GM12878 (cell line): ENCODE measurements at regions not wholly inside any gene's neighbourhood (a gene's known extent, or its start where the extent isn't known, plus 50 kb on each side); places are given as distances from the start of the nearest gene placed in this dataset.

Experiments used
- ATAC-seq: fragments of 200-7000 bp; cut with Tn5 transposase; 3 replicates; pipeline ENCODE4 v1.9.1; 2020; ENCODE audit warnings: mild to moderate bottlenecking, moderate library complexity
- BruUV-seq: library from RNA; stranded (reverse); fragments of 400-500 nt; replicated peaks from 2 replicates; lab custom pipeline; 2021; lab: Mats Ljungman, UMichigan
- CTCF ChIA-PET: fragments of 300-600 bp; sonication (Branson Sonifier 250); formaldehyde crosslinking; extraction: SDS; loops from one replicate; lab custom pipeline; 2021; ENCODE audit warnings: inconsistent platforms; lab: Yijun Ruan, JAX
- POLR2A ChIA-PET: fragments of 350-600 bp; formaldehyde crosslinking; extraction: SDS; loops from one replicate; lab custom pipeline; 2021; ENCODE audit warnings: inconsistent platforms; lab: Charles Lee
- RAD21 ChIA-PET: fragments of 300-600 bp; sonication (Branson Sonifier 250); formaldehyde crosslinking; loops from one replicate; lab custom pipeline; 2023; ENCODE audit warnings: antibody characterized with exemption; ENCODE audit not compliant: unreplicated experiment; lab: Charles Lee
- SMC1A ChIA-PET: fragments of 300-600 bp; sonication (Branson Sonifier 250); formaldehyde crosslinking; loops from one replicate; lab custom pipeline; 2023; ENCODE audit not compliant: unreplicated experiment, uncharacterized antibody; lab: Charles Lee
- DNase-seq: peaks from one replicate; pipeline ENCODE4 v3.0.0-alpha.2; 2011; ENCODE audit warnings: low read depth, low spot score
- FAIRE-seq: peaks from 3 replicates; lab custom pipeline; 2011; peaks lifted over from hg19 to GRCh38; lab: Jason Lieb, UNC
- H2AFZ ChIP-seq: 2 replicates; pipeline ENCODE4 v1.6.0; 2011; ENCODE audit warnings: low read depth, low read length, control low read depth; ENCODE audit not compliant: control insufficient read depth
- H3K27ac ChIP-seq: 2 replicates; pipeline ENCODE4 v1.5.1; 2011; ENCODE audit warnings: control low read depth; ENCODE audit not compliant: control insufficient read depth, insufficient read depth
- H3K27me3 ChIP-seq, 2 experiments: replicated peaks in 1 of 2; 2 replicates each; pipeline versions ENCODE4 v1.6.0 to v1.6.1; 2011; ENCODE audit warnings: low read length in 1 of 2; ENCODE audit not compliant: control insufficient read depth in 2 of 2, insufficient read depth in 2 of 2
- H3K36me3 ChIP-seq, 2 experiments: 2 replicates each; pipeline ENCODE4 v1.5.1; 2011; ENCODE audit warnings: low read length in 1 of 2; ENCODE audit not compliant: control insufficient read depth in 2 of 2, insufficient read depth in 2 of 2
- H3K4me1 ChIP-seq: 2 replicates; pipeline ENCODE4 v1.6.1; 2011; ENCODE audit warnings: mild to moderate bottlenecking, low read length, moderate library complexity, mixed read lengths; ENCODE audit not compliant: control insufficient read depth, insufficient read depth
- H3K4me2 ChIP-seq: 2 replicates; pipeline ENCODE4 v1.6.0; 2011; ENCODE audit warnings: control low read depth; ENCODE audit not compliant: control insufficient read depth, insufficient read depth
- H3K4me3 ChIP-seq: fragments of 200-600 bp; sonication (generic); 2 replicates; pipeline ENCODE4 v1.5.1; 2016
- H3K79me2 ChIP-seq: 2 replicates; pipeline ENCODE4 v1.6.0; 2011; ENCODE audit warnings: low read length; ENCODE audit not compliant: control insufficient read depth, insufficient read depth
- H3K9ac ChIP-seq: 2 replicates; pipeline ENCODE4 v1.8.0; 2011; ENCODE audit warnings: low read length, control low read depth, mixed read lengths; ENCODE audit not compliant: control insufficient read depth, insufficient read depth
- H3K9me3 ChIP-seq: replicated peaks from 3 replicates; pipeline ENCODE4 v1.5.1; 2011; ENCODE audit warnings: mild to moderate bottlenecking, low read length; ENCODE audit not compliant: control insufficient read depth, insufficient read depth
- H4K20me1 ChIP-seq: 2 replicates; pipeline ENCODE4 v1.6.0; 2011; ENCODE audit not compliant: control insufficient read depth, insufficient read depth
- EP300 ChIP-seq, 2 experiments: fragments of 150-350 bp in 1 of 2; IDR thresholded peaks; 2 replicates each; pipeline ENCODE4 v1.6.1; 2011 to 2012; ENCODE audit warnings: low read depth in 2 of 2, low read length in 2 of 2, borderline replicate concordance in 1 of 2, improper control_type of control experiment in 1 of 2, inconsistent platforms in 1 of 2; ENCODE audit not compliant: control insufficient read depth in 1 of 2
- ETV6 ChIP-seq, 2 experiments: fragments of 450-650 bp in 1 of 2; IDR thresholded peaks in 1 of 2; conservative IDR thresholded peaks in 1 of 2; 2 replicates each; pipeline ENCODE4 v1.6.1; 2014; ENCODE audit warnings: antibody characterized with exemption in 1 of 2, borderline replicate concordance in 1 of 2, low read depth in 1 of 2, mild to moderate bottlenecking in 1 of 2, moderate library complexity in 1 of 2
- GATAD2B ChIP-seq: fragments of 450-650 bp; conservative IDR thresholded peaks from 2 replicates; pipeline ENCODE4 v1.6.1; 2017; ENCODE audit warnings: low read depth, mild to moderate bottlenecking, moderate library complexity
- HCFC1 ChIP-seq: fragments of 150-350 bp; IDR thresholded peaks from 2 replicates; pipeline ENCODE4 v1.6.1; 2014; ENCODE audit warnings: low read length
- IRF4 ChIP-seq: IDR thresholded peaks from 2 replicates; pipeline ENCODE4 v1.6.1; 2011; ENCODE audit warnings: low read depth, low read length
- JUNB ChIP-seq: IDR thresholded peaks from 2 replicates; pipeline ENCODE4 v1.6.1; 2016; ENCODE audit warnings: antibody characterized with exemption, mild to moderate bottlenecking
- NBN ChIP-seq: fragments of 450-650 bp; IDR thresholded peaks from 2 replicates; pipeline ENCODE4 v1.6.1; 2016
- RAD21 ChIP-seq: IDR thresholded peaks from 2 replicates; pipeline ENCODE4 v1.6.1; 2011; ENCODE audit warnings: mild to moderate bottlenecking, low read depth, low read length, moderate library complexity; ENCODE audit not compliant: insufficient read depth
- SIN3A ChIP-seq: IDR thresholded peaks from 2 replicates; pipeline ENCODE4 v1.6.1; 2012; ENCODE audit warnings: low read depth, low read length, improper control_type of control experiment
- SRF ChIP-seq, 2 experiments: IDR thresholded peaks; 2 replicates each; pipeline ENCODE4 v1.6.1; 2011; ENCODE audit warnings: low read depth in 2 of 2, low read length in 2 of 2, mild to moderate bottlenecking in 1 of 2, moderate library complexity in 1 of 2
- WGBS: methylation state at CpG from one replicate; pipeline ENCODE4 v1.1.6; 2016; ENCODE audit warnings: low lambda C conversion rate; ENCODE audit not compliant: insufficient replicate concordance, insufficient coverage; ENCODE audit errors: missing lambda C conversion rate; 5-methylcytosine and 5-hydroxymethylcytosine counted together
- in situ Hi-C: fragments of 300-500 bp; cut with MboI; formaldehyde crosslinking; loops from 9 replicates; pipeline ENCODE4 v1.14.3; 2018; ENCODE audit warnings: mixed read lengths
- intact Hi-C: fragments of 100-400 bp; cut with micrococcal nuclease; formaldehyde crosslinking; loops from one replicate; pipeline ENCODE4 v1.14.2; 2022; ENCODE audit not compliant: unreplicated experiment
- TF ChIP-seq, protein P1 (sequence below): fragments of 450-650 bp; IDR thresholded peaks from 2 replicates; pipeline ENCODE4 v1.6.1; 2017; ENCODE audit warnings: mild to moderate bottlenecking
- TF ChIP-seq, protein P2 (sequence below): fragments of 450-650 bp; IDR thresholded peaks from 2 replicates; pipeline ENCODE4 v1.6.1; 2017; ENCODE audit warnings: antibody characterized with exemption, mild to moderate bottlenecking, moderate library complexity
- TF ChIP-seq, protein P3 (sequence below): IDR thresholded peaks from 2 replicates; pipeline ENCODE4 v1.6.1; 2012; ENCODE audit warnings: mild to moderate bottlenecking, low read depth, low read length

DNA sequence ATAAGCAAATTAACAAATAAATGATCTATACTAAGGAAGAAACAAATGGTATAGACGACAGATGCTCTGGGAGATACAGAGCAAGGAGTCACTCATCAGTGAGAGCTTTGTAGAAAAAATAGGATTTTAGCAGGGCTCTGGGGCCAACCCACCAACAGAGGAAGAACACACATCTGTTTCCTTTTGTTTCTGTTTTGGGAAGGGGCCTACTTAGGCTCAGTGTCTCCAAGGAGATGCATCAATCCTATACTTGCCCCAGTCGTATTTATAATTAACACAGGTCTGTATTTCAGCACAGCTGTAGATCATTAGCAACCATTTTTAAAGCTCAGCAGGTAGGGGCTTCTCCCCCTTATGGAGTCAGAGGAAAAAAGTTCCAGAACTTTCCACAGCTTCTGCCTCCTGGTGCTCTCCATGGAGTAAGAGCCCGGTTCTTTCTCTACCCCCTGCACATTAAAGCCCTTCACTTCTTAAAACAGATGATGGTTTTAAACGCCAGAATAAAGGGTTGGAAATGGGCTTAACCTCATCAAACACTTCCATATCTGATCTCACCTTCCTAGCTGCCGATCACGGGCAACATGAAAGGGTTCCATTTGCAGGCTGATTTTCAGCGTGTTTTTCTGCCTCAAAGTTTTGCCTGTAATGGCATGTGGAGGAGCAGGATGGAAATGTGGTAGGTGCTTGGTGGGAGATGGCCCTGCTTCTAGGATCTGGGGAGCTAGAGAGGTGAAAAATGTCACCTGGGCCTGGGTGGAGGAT lies 291.7 kb downstream of the TCF7L2 start:
- ChIA-PET CTCF (no interaction called here), POLR2A (interaction anchor here (0.6 kb wide), 1 partner anchor 87 kb away, joined by 4 read pairs; no protein-coding TSS in a partner anchor), SMC1A (no interaction called here), RAD21 (no interaction called here)
- no peaks in the 10 kb centered on the region for H3K36me3 ChIP-seq
- DNase-seq (no peak), ATAC-seq (no peak), FAIRE-seq (no peak)
- BruUV-seq = no TSS peak
- WGBS = 7% methylated on average over 7 of the region's 7 CpGs
- no peak overlapping the region for H3K4me2 ChIP-seq
- H2AFZ ChIP-seq = no peak overlapping the region
- no peaks in the 10 kb centered on the region for H3K9me3 ChIP-seq
- no peak for TF ChIP-seq SRF (IDR thresholded peaks at IDR 0.05; ENCODE audit: low read depth in 2 of 2, low read length in 2 of 2)
- TF ChIP-seq JUNB = no peak
- TF ChIP-seq GATAD2B = no peak
- TF ChIP-seq ETV6 (conservative IDR thresholded peaks at IDR 0.05 in 1 of 2, IDR thresholded peaks at IDR 0.05 in 1 of 2; ENCODE audit: borderline replicate concordance in 1 of 2, low read depth in 1 of 2) = no peak
- no peak for TF ChIP-seq EP300 (IDR thresholded peaks at IDR 0.05; ENCODE audit: borderline replicate concordance in 1 of 2, control insufficient read depth in 1 of 2, low read depth in 2 of 2, low read length in 2 of 2)
- TF ChIP-seq, protein P1, sequence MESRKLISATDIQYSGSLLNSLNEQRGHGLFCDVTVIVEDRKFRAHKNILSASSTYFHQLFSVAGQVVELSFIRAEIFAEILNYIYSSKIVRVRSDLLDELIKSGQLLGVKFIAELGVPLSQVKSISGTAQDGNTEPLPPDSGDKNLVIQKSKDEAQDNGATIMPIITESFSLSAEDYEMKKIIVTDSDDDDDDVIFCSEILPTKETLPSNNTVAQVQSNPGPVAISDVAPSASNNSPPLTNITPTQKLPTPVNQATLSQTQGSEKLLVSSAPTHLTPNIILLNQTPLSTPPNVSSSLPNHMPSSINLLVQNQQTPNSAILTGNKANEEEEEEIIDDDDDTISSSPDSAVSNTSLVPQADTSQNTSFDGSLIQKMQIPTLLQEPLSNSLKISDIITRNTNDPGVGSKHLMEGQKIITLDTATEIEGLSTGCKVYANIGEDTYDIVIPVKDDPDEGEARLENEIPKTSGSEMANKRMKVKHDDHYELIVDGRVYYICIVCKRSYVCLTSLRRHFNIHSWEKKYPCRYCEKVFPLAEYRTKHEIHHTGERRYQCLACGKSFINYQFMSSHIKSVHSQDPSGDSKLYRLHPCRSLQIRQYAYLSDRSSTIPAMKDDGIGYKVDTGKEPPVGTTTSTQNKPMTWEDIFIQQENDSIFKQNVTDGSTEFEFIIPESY = no peak
- TF ChIP-seq NBN = no peak
- TF ChIP-seq, protein P2, sequence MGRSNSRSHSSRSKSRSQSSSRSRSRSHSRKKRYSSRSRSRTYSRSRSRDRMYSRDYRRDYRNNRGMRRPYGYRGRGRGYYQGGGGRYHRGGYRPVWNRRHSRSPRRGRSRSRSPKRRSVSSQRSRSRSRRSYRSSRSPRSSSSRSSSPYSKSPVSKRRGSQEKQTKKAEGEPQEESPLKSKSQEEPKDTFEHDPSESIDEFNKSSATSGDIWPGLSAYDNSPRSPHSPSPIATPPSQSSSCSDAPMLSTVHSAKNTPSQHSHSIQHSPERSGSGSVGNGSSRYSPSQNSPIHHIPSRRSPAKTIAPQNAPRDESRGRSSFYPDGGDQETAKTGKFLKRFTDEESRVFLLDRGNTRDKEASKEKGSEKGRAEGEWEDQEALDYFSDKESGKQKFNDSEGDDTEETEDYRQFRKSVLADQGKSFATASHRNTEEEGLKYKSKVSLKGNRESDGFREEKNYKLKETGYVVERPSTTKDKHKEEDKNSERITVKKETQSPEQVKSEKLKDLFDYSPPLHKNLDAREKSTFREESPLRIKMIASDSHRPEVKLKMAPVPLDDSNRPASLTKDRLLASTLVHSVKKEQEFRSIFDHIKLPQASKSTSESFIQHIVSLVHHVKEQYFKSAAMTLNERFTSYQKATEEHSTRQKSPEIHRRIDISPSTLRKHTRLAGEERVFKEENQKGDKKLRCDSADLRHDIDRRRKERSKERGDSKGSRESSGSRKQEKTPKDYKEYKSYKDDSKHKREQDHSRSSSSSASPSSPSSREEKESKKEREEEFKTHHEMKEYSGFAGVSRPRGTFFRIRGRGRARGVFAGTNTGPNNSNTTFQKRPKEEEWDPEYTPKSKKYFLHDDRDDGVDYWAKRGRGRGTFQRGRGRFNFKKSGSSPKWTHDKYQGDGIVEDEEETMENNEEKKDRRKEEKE = no peak
- no peak for TF ChIP-seq SIN3A
- TF ChIP-seq, protein P3, sequence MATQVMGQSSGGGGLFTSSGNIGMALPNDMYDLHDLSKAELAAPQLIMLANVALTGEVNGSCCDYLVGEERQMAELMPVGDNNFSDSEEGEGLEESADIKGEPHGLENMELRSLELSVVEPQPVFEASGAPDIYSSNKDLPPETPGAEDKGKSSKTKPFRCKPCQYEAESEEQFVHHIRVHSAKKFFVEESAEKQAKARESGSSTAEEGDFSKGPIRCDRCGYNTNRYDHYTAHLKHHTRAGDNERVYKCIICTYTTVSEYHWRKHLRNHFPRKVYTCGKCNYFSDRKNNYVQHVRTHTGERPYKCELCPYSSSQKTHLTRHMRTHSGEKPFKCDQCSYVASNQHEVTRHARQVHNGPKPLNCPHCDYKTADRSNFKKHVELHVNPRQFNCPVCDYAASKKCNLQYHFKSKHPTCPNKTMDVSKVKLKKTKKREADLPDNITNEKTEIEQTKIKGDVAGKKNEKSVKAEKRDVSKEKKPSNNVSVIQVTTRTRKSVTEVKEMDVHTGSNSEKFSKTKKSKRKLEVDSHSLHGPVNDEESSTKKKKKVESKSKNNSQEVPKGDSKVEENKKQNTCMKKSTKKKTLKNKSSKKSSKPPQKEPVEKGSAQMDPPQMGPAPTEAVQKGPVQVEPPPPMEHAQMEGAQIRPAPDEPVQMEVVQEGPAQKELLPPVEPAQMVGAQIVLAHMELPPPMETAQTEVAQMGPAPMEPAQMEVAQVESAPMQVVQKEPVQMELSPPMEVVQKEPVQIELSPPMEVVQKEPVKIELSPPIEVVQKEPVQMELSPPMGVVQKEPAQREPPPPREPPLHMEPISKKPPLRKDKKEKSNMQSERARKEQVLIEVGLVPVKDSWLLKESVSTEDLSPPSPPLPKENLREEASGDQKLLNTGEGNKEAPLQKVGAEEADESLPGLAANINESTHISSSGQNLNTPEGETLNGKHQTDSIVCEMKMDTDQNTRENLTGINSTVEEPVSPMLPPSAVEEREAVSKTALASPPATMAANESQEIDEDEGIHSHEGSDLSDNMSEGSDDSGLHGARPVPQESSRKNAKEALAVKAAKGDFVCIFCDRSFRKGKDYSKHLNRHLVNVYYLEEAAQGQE = no peak
- TF ChIP-seq RAD21 = no peak
- TF ChIP-seq IRF4 = no peak
- no peak for TF ChIP-seq HCFC1
- no peaks in the 10 kb centered on the region for H4K20me1 ChIP-seq
- H3K27me3 ChIP-seq = no peaks in the 10 kb centered on the region
- in situ Hi-C loops (no loop called here), intact Hi-C loops (no loop called here)
- H3K79me2 ChIP-seq = no peaks in the 10 kb centered on the region
- H3K4me1 ChIP-seq = no peaks in the 10 kb centered on the region
- no peak overlapping the region for H3K4me3 ChIP-seq
- no peak overlapping the region for H3K27ac ChIP-seq
- H3K9ac ChIP-seq = no peak overlapping the region
